ENCODE measurements at regions not wholly inside any gene's neighbourhood (a gene's known extent, or its start where the extent isn't known, plus 50 kb on each side); places are given as distances from the start of the nearest gene placed in this dataset.

DNA sequence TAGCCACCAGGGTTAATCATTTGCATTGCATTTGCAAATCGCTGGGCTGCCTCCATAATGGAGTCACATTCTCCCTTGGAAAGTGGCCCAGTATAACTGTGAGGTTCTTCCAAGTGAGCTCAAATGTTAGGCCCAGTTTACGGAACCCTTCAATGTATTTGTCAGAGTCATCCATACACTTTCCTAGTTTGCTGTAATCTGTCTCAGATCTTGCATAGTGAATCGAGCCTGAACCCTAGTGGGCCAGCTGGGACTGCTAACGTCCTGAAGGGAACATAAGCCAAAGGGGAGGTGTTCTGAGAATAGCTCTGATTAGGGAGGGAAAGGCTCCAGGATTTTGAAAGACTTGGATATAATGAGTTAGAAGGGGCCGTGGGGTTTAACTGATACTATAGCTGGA lies 406.3 kb downstream of the SLC6A15 start:
- POLR2A ChIA-PET = no interaction called here
- H3K4me3 ChIP-seq (ENCODE audit: control extremely low read depth in 1 of 5, extremely low read depth in 1 of 5, insufficient read depth in 1 of 5, low read depth in 2 of 5, low read length in 4 of 5) = no peak overlapping the region
- no peak overlapping the region for H3K4me2 ChIP-seq (replicated peaks; ENCODE audit: low read depth, low read length, poor library complexity, severe bottlenecking)
- H3K9ac ChIP-seq (ENCODE audit: low read length) = no peak overlapping the region
- Mint-ChIP-seq H3K4me3 (no peak overlapping the region), H3K27me3 (no peaks in the 10 kb centered on the region), H3K27ac (no peak overlapping the region), H3K4me1 (no peaks in the 10 kb centered on the region), H3K9me3 (ENCODE audit: insufficient read depth) (no peaks in the 10 kb centered on the region)
- no peak for DNase-seq
- no peak overlapping the region for H2AFZ ChIP-seq (ENCODE audit: insufficient read depth, low read depth, low read length, poor library complexity, severe bottlenecking)
- no peaks in the 10 kb centered on the region for H3K36me3 ChIP-seq (replicated peaks in 1 of 2; ENCODE audit: control extremely low read depth in 1 of 2, control insufficient read depth in 1 of 2, extremely low read depth in 1 of 2, insufficient read depth in 2 of 2, low read length in 1 of 2)
- WGBS (ENCODE audit: insufficient coverage) = 88% methylated on average over 5 of the region's 5 CpGs
- CTCF ChIA-PET = interaction anchor here (1.4 kb wide), 1 partner anchor 1821 kb away, joined by 4 read pairs; no protein-coding TSS in a partner anchor
- no peaks in the 10 kb centered on the region for H3K79me2 ChIP-seq (ENCODE audit: control insufficient read depth, insufficient read depth, low read length)
- intact Hi-C loops (cut with micrococcal nuclease) = no loop called here
- ATAC-seq (ENCODE audit: low read depth) = no peak
- H3K4me1 ChIP-seq (ENCODE audit: control insufficient read depth in 2 of 2, insufficient read depth in 2 of 2, low read length in 2 of 2) = no peaks in the 10 kb centered on the region
- H3K27me3 ChIP-seq (replicated peaks in 1 of 4; ENCODE audit: control extremely low read depth in 1 of 4, control insufficient read depth in 3 of 4, insufficient read depth in 4 of 4, low read length in 3 of 4) = no peaks in the 10 kb centered on the region
- no peak overlapping the region for H3K27ac ChIP-seq (ENCODE audit: low read length in 2 of 2)
- H3K9me3 ChIP-seq (ENCODE audit: control extremely low read depth in 1 of 3, control insufficient read depth in 2 of 3, insufficient read depth in 1 of 3, low read length in 2 of 3) = no peaks in the 10 kb centered on the region
- TF ChIP-seq, protein P1, sequence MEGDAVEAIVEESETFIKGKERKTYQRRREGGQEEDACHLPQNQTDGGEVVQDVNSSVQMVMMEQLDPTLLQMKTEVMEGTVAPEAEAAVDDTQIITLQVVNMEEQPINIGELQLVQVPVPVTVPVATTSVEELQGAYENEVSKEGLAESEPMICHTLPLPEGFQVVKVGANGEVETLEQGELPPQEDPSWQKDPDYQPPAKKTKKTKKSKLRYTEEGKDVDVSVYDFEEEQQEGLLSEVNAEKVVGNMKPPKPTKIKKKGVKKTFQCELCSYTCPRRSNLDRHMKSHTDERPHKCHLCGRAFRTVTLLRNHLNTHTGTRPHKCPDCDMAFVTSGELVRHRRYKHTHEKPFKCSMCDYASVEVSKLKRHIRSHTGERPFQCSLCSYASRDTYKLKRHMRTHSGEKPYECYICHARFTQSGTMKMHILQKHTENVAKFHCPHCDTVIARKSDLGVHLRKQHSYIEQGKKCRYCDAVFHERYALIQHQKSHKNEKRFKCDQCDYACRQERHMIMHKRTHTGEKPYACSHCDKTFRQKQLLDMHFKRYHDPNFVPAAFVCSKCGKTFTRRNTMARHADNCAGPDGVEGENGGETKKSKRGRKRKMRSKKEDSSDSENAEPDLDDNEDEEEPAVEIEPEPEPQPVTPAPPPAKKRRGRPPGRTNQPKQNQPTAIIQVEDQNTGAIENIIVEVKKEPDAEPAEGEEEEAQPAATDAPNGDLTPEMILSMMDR (IDR thresholded peaks at IDR 0.05) = no peak
- no peak for TF ChIP-seq EZH2 (IDR thresholded peaks at IDR 0.05; ENCODE audit: borderline replicate concordance, insufficient read depth, low read depth, low read length, poor library complexity, severe bottlenecking)
- H4K20me1 ChIP-seq (ENCODE audit: control insufficient read depth, insufficient read depth, low read length, poor library complexity, severe bottlenecking) = no peaks in the 10 kb centered on the region

DNA sequence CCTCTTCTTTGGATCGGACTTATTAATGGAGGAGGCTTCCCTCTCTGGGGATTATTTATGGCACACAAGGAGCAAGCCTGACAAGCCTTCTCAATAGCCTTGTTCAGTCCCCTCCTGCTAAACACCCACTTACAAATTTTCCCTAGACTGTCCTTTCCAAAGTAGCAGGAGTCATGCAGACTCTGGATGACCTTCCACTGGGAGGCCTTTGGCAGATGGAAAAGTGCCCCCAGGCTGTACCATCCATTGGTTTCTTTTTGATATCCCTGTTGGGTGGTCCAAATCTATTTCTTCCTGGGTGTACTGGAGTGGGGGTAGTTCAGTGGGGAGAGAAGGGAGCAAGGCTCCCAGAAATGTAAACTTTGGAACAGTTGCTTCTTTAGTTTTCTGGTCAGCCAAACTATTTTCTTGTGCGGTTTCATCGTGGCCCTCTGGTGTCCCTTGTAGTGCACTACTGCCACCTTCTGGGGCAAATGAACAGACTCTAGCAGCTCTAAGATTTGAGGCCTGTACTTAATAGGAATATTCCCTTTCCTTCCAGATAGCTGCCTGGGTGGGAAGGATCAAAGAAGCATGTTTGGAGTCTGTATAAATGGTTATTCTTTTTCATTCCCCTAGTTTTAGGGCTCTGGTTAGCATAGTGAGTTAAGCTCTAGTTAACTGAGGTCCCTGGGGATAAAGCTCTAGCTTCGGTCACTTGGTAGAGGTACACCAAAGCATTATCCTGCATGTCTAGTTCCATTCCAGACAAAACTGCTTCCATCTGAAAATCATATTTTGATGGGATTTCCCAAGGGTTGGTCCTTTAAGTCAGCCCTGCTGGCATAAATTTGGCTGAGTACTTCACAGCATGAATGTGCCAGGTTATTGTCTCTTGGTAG lies 409.5 kb downstream of the SLC6A15 start:
- H3K4me1 Mint-ChIP-seq = no peaks in the 10 kb centered on the region
- ATAC-seq (ENCODE audit: low read depth) (no peak), DNase-seq (peak; percentile 7)
- no peak overlapping the region for H3K9ac ChIP-seq (ENCODE audit: low read length)
- H2AFZ ChIP-seq (ENCODE audit: insufficient read depth, low read depth, low read length, poor library complexity, severe bottlenecking) = no peak overlapping the region
- no peaks in the 10 kb centered on the region for H4K20me1 ChIP-seq (ENCODE audit: control insufficient read depth, insufficient read depth, low read length, poor library complexity, severe bottlenecking)
- H3K27me3 ChIP-seq (replicated peaks in 1 of 4; ENCODE audit: control extremely low read depth in 1 of 4, control insufficient read depth in 3 of 4, insufficient read depth in 4 of 4, low read length in 3 of 4) = no peaks in the 10 kb centered on the region
- no peaks in the 10 kb centered on the region for H3K79me2 ChIP-seq (ENCODE audit: control insufficient read depth, insufficient read depth, low read length)
- no peaks in the 10 kb centered on the region for H3K36me3 ChIP-seq (replicated peaks in 1 of 2; ENCODE audit: control extremely low read depth in 1 of 2, control insufficient read depth in 1 of 2, extremely low read depth in 1 of 2, insufficient read depth in 2 of 2, low read length in 1 of 2)
- no peaks in the 10 kb centered on the region for H3K4me1 ChIP-seq (ENCODE audit: control insufficient read depth in 2 of 2, insufficient read depth in 2 of 2, low read length in 2 of 2)
- intact Hi-C loops (cut with micrococcal nuclease) = loop anchor here (5.0 kb wide), 2 partner anchors 1816 to 1976 kb away; partner anchors contain the start of gene TMTC2
- CTCF ChIA-PET = interaction anchor here (0.6 to 1.7 kb wide), 2 partner anchors 265 to 1817 kb away, joined by 3 to 10 read pairs; no protein-coding TSS in a partner anchor
- POLR2A ChIA-PET = no interaction called here
- no peak overlapping the region for H3K4me3 Mint-ChIP-seq
- no peak overlapping the region for H3K4me2 ChIP-seq (replicated peaks; ENCODE audit: low read depth, low read length, poor library complexity, severe bottlenecking)
- H3K4me3 ChIP-seq (ENCODE audit: control extremely low read depth in 1 of 5, extremely low read depth in 1 of 5, insufficient read depth in 1 of 5, low read depth in 2 of 5, low read length in 4 of 5) = no peak overlapping the region
- no peak overlapping the region for H3K27ac ChIP-seq (ENCODE audit: low read length in 2 of 2)
- no CpG with 5 or more reads among the region's 4 CpGs for WGBS (ENCODE audit: insufficient coverage)
- no peak overlapping the region for H3K27ac Mint-ChIP-seq
- H3K27me3 Mint-ChIP-seq = no peaks in the 10 kb centered on the region
- no peaks in the 10 kb centered on the region for H3K9me3 ChIP-seq (ENCODE audit: control extremely low read depth in 1 of 3, control insufficient read depth in 2 of 3, insufficient read depth in 1 of 3, low read length in 2 of 3)
- H3K9me3 Mint-ChIP-seq (ENCODE audit: insufficient read depth) = no peaks in the 10 kb centered on the region
- no peak for TF ChIP-seq EZH2 (IDR thresholded peaks at IDR 0.05; ENCODE audit: borderline replicate concordance, insufficient read depth, low read depth, low read length, poor library complexity, severe bottlenecking)
- TF ChIP-seq, protein P1 (IDR thresholded peaks at IDR 0.05) = peak; percentile 14

Measured in B cell (primary cell).